GM18499 (cell line): ENCODE measurements at regions not wholly inside any gene's neighbourhood (a gene's known extent, or its start where the extent isn't known, plus 50 kb on each side); places are given as distances from the start of the nearest gene placed in this dataset.

Source experiments
- ATAC-seq: cut with Tn5 transposase; IDR thresholded peaks from one replicate; pipeline ENCODE4 v1.9.1; 2021; ENCODE audit warnings: moderate number of reproducible peaks; ENCODE audit not compliant: insufficient read depth, unreplicated experiment

- ATAC-seq = no peak
Measured at GRCh38 chr1:81371864-81372263, 428.9 kb upstream of the ADGRL2 start.

GRCh38 chr1:81369833-81370232 is 430.9 kb upstream of the ADGRL2 start:
- no peak for ATAC-seq

- no peak for ATAC-seq
Measured at GRCh38 chr1:81366173-81366572, 434.6 kb upstream of the ADGRL2 start.

GRCh38 chr1:81364088-81364487 is 436.6 kb upstream of the ADGRL2 start:
- no peak for ATAC-seq

- ATAC-seq = no peak
Measured at GRCh38 chr1:81358151-81358550, 442.6 kb upstream of the ADGRL2 start.

GRCh38 chr1:81351864-81352263 is 448.9 kb upstream of the ADGRL2 start:
- ATAC-seq = no peak

GRCh38 chr1:81349194-81349965 is 451.4 kb upstream of the ADGRL2 start:
- no peak for ATAC-seq

- no peak for ATAC-seq
Measured at GRCh38 chr1:81345110-81345509, 455.6 kb upstream of the ADGRL2 start.

- ATAC-seq = no peak
Measured at GRCh38 chr1:81340239-81340638, 460.5 kb upstream of the ADGRL2 start.

GRCh38 chr1:81337226-81337625 is 463.5 kb upstream of the ADGRL2 start:
- no peak for ATAC-seq

GRCh38 chr1:81335876-81336275 is 464.9 kb upstream of the ADGRL2 start:
- no peak for ATAC-seq

GRCh38 chr1:81330521-81330920 is 470.2 kb upstream of the ADGRL2 start:
- no peak for ATAC-seq

GRCh38 chr1:81330111-81330510 is 470.6 kb upstream of the ADGRL2 start:
- ATAC-seq = no peak

- no peak for ATAC-seq
Measured at GRCh38 chr1:81329041-81329440, 471.7 kb upstream of the ADGRL2 start.

GRCh38 chr1:81327743-81328142 is 473.0 kb upstream of the ADGRL2 start:
- no peak for ATAC-seq

GRCh38 chr1:81327103-81327710 is 473.5 kb upstream of the ADGRL2 start:
- ATAC-seq = no peak

GRCh38 chr1:81326212-81326611 is 474.5 kb upstream of the ADGRL2 start:
- no peak for ATAC-seq

GRCh38 chr1:81325397-81325796 is 475.3 kb upstream of the ADGRL2 start:
- no peak for ATAC-seq

- no peak for ATAC-seq
Measured at GRCh38 chr1:81323862-81324261, 476.9 kb upstream of the ADGRL2 start.

- ATAC-seq = no peak
Measured at GRCh38 chr1:81317191-81317590, 483.5 kb upstream of the ADGRL2 start.

GRCh38 chr1:81314513-81315233 is 486.1 kb upstream of the ADGRL2 start:
- no peak for ATAC-seq
